HFF-Myc (cell line): ENCODE measurements at regions not wholly inside any gene's neighbourhood (a gene's known extent, or its start where the extent isn't known, plus 50 kb on each side); places are given as distances from the start of the nearest gene placed in this dataset.

Source experiments
- DNase-seq: peaks from one replicate; pipeline ENCODE4 v3.0.0-alpha.2; 2011; ENCODE audit warnings: low read depth; ENCODE audit errors: extremely low read depth
- H3K4me3 ChIP-seq: replicated peaks from 2 replicates; pipeline ENCODE4 v1.5.1; 2011; ENCODE audit warnings: low read depth, mild to moderate bottlenecking, control low read depth, low read length
- TF ChIP-seq, protein P1 (sequence below): IDR thresholded peaks from 2 replicates; pipeline ENCODE4 v1.5.1; 2012; ENCODE audit warnings: mild to moderate bottlenecking, low read depth, low read length, control low read depth; ENCODE audit errors: missing control alignments

DNA sequence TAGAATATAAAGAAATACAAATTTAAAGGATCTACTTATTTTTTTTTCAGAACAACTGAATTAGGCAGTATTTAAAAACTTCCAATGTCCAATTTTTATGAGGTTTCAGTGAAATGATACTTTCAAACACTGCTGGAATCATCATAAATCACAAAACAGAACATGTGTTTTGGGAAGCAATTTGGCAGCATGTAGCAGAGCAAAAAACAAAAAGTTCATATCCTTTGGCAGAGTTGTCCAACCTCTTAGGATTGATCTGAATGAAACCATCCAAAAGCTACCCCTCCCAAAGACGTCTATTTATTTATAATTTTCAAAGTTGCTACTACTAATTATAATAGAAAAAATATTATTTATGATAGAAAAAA lies 192.4 kb upstream of the PUM3 start:
- no peak overlapping the region for H3K4me3 ChIP-seq
- TF ChIP-seq, protein P1, sequence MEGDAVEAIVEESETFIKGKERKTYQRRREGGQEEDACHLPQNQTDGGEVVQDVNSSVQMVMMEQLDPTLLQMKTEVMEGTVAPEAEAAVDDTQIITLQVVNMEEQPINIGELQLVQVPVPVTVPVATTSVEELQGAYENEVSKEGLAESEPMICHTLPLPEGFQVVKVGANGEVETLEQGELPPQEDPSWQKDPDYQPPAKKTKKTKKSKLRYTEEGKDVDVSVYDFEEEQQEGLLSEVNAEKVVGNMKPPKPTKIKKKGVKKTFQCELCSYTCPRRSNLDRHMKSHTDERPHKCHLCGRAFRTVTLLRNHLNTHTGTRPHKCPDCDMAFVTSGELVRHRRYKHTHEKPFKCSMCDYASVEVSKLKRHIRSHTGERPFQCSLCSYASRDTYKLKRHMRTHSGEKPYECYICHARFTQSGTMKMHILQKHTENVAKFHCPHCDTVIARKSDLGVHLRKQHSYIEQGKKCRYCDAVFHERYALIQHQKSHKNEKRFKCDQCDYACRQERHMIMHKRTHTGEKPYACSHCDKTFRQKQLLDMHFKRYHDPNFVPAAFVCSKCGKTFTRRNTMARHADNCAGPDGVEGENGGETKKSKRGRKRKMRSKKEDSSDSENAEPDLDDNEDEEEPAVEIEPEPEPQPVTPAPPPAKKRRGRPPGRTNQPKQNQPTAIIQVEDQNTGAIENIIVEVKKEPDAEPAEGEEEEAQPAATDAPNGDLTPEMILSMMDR = no peak
- DNase-seq = no peak

DNA sequence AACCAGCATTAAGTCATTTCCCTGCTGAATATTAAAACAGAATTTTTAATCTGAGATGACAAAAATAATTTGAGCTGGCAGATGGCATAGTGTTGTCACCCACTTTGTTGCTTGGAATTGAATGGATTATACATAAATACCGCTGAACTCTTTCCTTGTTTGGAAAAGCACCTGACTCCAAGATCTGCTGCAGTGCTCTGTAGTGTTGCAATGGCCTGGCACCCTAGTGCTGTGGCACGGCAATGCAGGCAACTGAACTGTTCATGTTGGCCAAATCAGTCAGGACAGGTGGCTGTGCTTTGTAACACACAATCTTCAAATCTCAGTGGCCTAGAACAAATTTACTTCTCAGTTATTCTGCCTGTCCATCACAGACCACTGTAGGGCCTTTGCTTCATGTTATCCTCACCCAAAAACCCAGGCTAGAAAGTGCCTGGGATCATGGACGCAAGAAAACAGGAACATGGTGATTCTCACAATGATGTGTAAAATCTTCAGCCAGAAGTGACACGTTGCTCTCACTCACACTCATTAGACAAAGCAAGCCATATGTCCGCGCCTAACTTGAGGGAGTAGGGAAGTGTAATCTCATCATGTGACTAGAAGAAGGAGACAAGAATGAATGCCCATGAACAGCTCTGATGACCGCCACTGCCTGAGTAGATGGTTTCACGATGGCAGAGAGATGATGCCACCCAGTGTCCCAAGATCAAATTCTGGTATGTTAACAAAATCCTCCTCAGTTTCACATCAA lies 191.9 kb upstream of the PUM3 start:
- no peak for DNase-seq
- TF ChIP-seq, protein P1 = no peak
- H3K4me3 ChIP-seq = no peak overlapping the region

DNA sequence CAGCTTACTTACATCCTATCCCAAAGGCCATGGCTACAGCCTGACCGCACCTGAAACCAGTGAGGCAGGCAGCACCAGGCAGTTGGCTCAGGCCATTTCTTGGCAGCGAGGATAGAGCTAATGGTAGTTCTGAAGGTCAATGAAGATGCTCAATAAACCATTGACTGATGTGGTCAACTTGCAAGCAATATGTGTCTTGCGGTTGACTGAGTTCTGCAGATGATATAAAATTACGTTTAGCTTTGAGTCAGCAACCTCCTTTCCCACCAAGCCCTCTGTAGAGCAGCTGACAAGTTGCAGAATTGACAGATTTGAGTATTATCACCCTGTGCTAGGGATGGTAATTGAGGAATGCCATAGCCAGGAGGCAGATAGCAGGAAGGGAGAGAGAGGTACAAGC lies 189.0 kb upstream of the PUM3 start:
- no peak for DNase-seq

DNA sequence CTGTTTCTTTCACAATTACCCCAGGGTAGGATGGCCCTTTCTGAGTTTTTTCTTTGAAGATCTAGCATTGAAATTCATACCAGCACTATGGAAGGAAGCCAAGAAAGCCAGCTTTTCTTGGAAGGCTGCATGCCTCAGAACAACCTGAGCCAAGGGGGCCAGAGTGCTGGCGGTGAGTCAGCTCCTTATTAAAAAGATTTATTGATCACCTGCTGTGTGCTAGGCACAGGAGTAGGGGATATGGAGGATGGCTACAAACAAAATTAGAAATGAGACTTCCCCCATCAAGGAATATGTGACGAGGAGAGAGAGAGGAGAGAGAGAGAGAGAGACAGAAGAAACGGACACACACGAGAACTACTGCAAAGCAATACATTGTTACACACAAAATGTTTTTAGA lies 184.6 kb upstream of the PUM3 start:
- no peak for DNase-seq
- no peak overlapping the region for H3K4me3 ChIP-seq
- TF ChIP-seq, protein P1 = no peak

More for the DNA sequence above, 189.0 kb upstream of the PUM3 start:
- TF ChIP-seq, protein P1 = no peak
- no peak overlapping the region for H3K4me3 ChIP-seq

DNA sequence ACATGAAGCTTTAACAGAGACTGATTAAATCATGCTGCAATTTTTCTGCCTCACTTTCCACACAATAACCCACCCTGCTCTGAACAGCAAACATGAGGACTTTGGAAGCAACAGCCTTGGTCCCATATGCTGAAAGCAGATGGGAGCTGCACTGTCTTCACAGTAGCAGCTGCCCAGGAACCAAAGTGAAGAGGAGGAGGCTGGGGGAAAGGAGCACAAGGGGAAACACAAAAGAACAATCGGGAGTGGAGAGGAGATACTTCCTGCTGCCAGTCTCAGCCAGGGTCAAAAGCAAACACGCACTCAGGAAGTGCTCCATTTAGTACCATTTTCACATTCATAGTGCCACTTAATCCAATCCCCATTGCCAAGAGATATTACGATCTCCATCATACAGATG lies 183.3 kb upstream of the PUM3 start:
- TF ChIP-seq, protein P1 = no peak
- no peak for DNase-seq
- H3K4me3 ChIP-seq = no peak overlapping the region

DNA sequence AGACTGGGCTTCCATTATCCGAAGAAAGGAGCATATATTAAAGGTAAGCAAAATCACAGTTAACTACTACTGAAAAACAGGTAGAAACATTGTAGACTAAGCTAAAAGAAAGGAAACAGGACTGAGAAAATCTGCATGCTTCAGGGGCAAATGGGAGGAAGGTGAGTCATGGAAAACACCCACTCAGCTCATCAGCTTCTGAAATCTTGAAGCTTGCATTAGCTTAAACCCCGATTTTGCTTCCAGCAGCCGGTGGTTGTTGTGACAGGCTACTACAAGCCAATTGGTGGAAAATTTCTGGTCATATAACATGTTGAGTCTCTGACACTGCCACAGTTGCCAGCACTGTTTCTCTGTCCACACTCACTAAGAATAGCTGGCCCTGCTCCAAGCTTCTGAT lies 179.6 kb upstream of the PUM3 start:
- DNase-seq = no peak
- no peak overlapping the region for H3K4me3 ChIP-seq
- TF ChIP-seq, protein P1 = no peak
